HEK293T (cell line): ENCODE measurements at regions not wholly inside any gene's neighbourhood (a gene's known extent, or its start where the extent isn't known, plus 50 kb on each side); places are given as distances from the start of the nearest gene placed in this dataset.
A peak's percentile ranks its signal among the peaks of the same experiment; 100 is the strongest.

Source experiments
- CTCF ChIA-PET: fragments of 350-600 bp; formaldehyde crosslinking; extraction: SDS; loops from one replicate; lab custom pipeline; 2021; ENCODE audit warnings: antibody characterized with exemption, inconsistent platforms; lab: Yijun Ruan, JAX
- POLR2A ChIA-PET: fragments of 350-600 bp; formaldehyde crosslinking; extraction: SDS; loops from one replicate; lab custom pipeline; 2020; ENCODE audit warnings: antibody characterized with exemption, inconsistent platforms; lab: Yijun Ruan, JAX
- DNase-seq: peaks from one replicate; pipeline ENCODE4 v3.0.0; 2012; ENCODE audit warnings: mixed read lengths; ENCODE audit errors: extremely low spot score
- ARNT ChIP-seq: fragments of 450-650 bp; IDR thresholded peaks from 2 replicates; pipeline ENCODE4 v1.6.1; 2017; ENCODE audit warnings: mild to moderate bottlenecking
- BHLHE40 ChIP-seq: fragments of 450-650 bp; IDR thresholded peaks from 2 replicates; pipeline ENCODE4 v1.6.1; 2016; ENCODE audit warnings: mild to moderate bottlenecking, moderate library complexity, borderline replicate concordance
- CTBP1 ChIP-seq: fragments of 450-650 bp; IDR thresholded peaks from 2 replicates; pipeline ENCODE4 v1.6.1; 2016; ENCODE audit warnings: borderline replicate concordance
- ELF4 ChIP-seq: fragments of 450-650 bp; IDR thresholded peaks from 2 replicates; pipeline ENCODE4 v1.6.1; 2017; ENCODE audit warnings: antibody characterized with exemption
- FOXA1 ChIP-seq: fragments of 450-650 bp; IDR thresholded peaks from 2 replicates; pipeline ENCODE4 v1.6.1; 2016; ENCODE audit warnings: mild to moderate bottlenecking
- FOXK2 ChIP-seq: fragments of 450-650 bp; IDR thresholded peaks from 2 replicates; pipeline ENCODE4 v1.6.1; 2016; ENCODE audit warnings: mild to moderate bottlenecking
- FOXM1 ChIP-seq: fragments of 450-650 bp; IDR thresholded peaks from 2 replicates; pipeline ENCODE4 v1.6.1; 2017; ENCODE audit warnings: mild to moderate bottlenecking, borderline replicate concordance
- HDGF ChIP-seq: fragments of 450-650 bp; IDR thresholded peaks from 2 replicates; pipeline ENCODE4 v1.6.1; 2017; ENCODE audit warnings: antibody characterized with exemption, borderline replicate concordance
- L3MBTL2 ChIP-seq: fragments of 450-650 bp; conservative IDR thresholded peaks from 2 replicates; pipeline ENCODE4 v1.6.1; 2016; ENCODE audit warnings: mild to moderate bottlenecking
- LEF1 ChIP-seq: fragments of 450-650 bp; IDR thresholded peaks from 2 replicates; pipeline ENCODE4 v1.6.1; 2017; ENCODE audit warnings: mild to moderate bottlenecking, borderline replicate concordance
- NFRKB ChIP-seq: fragments of 450-650 bp; IDR thresholded peaks from 2 replicates; pipeline ENCODE4 v1.6.1; 2016; ENCODE audit warnings: mild to moderate bottlenecking, moderate library complexity
- SP1 ChIP-seq: fragments of 450-650 bp; IDR thresholded peaks from 2 replicates; pipeline ENCODE4 v1.6.1; 2017
- SUZ12 ChIP-seq: fragments of 450-650 bp; IDR thresholded peaks from 2 replicates; pipeline ENCODE4 v1.6.1; 2016; ENCODE audit warnings: mild to moderate bottlenecking
- TARDBP ChIP-seq: fragments of 450-650 bp; IDR thresholded peaks from 2 replicates; pipeline ENCODE4 v1.6.1; 2016
- ZNF384 ChIP-seq: fragments of 450-650 bp; IDR thresholded peaks from 2 replicates; pipeline ENCODE4 v1.6.1; 2016
- TF ChIP-seq, protein P1 (sequence below): fragments of 450-650 bp; IDR thresholded peaks from 2 replicates; pipeline ENCODE4 v1.6.1; 2016

DNA sequence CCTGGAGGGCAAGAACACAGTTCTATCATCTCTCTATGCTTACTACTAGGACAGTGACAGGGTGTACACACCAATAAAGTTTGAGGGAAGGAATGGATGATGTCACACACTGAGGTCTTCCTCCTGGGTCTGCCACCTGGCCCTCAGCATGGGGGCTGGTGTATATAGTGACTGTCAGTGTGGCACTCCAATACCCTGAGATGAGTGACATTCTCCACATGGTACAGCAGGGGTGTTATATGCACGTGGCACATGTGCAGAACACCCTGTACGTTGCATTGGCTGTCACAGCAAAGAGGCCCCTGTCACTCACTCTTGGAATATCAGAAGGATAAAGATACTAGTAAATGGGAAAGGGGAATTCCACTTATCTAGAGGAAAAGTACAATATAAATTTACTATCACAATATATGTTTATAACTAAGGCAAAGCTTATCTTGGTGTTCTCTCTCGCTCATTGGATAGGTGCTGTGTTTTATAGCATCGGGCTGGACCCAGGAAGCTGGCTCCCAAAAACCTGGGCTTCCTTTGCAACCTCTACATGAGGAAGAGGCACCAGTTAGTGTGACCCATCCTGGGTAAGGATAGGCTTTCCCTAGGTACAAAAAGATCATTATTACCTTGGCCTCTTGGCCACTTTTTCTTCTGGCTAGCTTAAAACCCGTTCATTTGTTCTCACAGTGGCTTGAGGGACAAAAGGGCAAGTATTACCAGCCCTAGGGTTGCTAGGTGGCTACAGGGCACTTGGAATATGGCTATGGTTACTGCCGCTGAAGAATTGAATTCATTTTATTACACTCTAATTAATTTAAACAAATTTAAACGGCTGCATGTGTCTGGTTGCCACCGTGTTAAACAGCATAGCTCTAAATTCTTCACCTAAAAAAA, 54.8 kb upstream of the HES1 start:
- ChIA-PET POLR2A (interaction anchor here (1.1 to 2.2 kb wide), 2 partner anchors 54 to 56 kb away, joined by 3 to 5 read pairs; no protein-coding TSS in a partner anchor), CTCF (no interaction called here)
- no peak for TF ChIP-seq TARDBP
- no peak for TF ChIP-seq SP1
- TF ChIP-seq, protein P1, sequence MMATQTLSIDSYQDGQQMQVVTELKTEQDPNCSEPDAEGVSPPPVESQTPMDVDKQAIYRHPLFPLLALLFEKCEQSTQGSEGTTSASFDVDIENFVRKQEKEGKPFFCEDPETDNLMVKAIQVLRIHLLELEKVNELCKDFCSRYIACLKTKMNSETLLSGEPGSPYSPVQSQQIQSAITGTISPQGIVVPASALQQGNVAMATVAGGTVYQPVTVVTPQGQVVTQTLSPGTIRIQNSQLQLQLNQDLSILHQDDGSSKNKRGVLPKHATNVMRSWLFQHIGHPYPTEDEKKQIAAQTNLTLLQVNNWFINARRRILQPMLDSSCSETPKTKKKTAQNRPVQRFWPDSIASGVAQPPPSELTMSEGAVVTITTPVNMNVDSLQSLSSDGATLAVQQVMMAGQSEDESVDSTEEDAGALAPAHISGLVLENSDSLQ, result peak; percentile 23; the same call in 1 of the 2 replicates
- DNase-seq, result no peak

- DNase-seq, result no peak
- no peak for TF ChIP-seq SUZ12
- TF ChIP-seq ELF4, result no peak
- TF ChIP-seq FOXA1, result no peak
- no peak for TF ChIP-seq FOXK2
- TF ChIP-seq L3MBTL2, result no peak
- POLR2A ChIA-PET, result interaction anchor here (1.1 to 2.2 kb wide), 3 partner anchors 53 to 57 kb away, joined by 3 to 6 read pairs (median 5); no protein-coding TSS in a partner anchor
- CTCF ChIA-PET, result no interaction called here
Observed at GRCh38 chr3:194081826-194082225, 54.1 kb upstream of the HES1 start.

GRCh38 chr3:194082743-194083636, 53.0 kb upstream of the HES1 start:
- ChIA-PET POLR2A (interaction anchor here (1.1 to 2.2 kb wide), 3 partner anchors 52 to 56 kb away, joined by 3 to 6 read pairs (median 5); no protein-coding TSS in a partner anchor), CTCF (interaction anchor here (0.8 kb wide), 1 partner anchor 113 kb away, joined by 4 read pairs; no protein-coding TSS in a partner anchor)
- DNase-seq, result no peak
- TF ChIP-seq BHLHE40 (no peak), ARNT (no peak), FOXM1 (no peak), CTBP1 (no peak), ELF4 (no peak), SUZ12 (no peak), FOXK2 (no peak), NFRKB (no peak), LEF1 (no peak), HDGF (no peak), ZNF384 (no peak), TARDBP (no peak), SP1 (no peak)
- TF ChIP-seq, protein P1, result no peak

DNA sequence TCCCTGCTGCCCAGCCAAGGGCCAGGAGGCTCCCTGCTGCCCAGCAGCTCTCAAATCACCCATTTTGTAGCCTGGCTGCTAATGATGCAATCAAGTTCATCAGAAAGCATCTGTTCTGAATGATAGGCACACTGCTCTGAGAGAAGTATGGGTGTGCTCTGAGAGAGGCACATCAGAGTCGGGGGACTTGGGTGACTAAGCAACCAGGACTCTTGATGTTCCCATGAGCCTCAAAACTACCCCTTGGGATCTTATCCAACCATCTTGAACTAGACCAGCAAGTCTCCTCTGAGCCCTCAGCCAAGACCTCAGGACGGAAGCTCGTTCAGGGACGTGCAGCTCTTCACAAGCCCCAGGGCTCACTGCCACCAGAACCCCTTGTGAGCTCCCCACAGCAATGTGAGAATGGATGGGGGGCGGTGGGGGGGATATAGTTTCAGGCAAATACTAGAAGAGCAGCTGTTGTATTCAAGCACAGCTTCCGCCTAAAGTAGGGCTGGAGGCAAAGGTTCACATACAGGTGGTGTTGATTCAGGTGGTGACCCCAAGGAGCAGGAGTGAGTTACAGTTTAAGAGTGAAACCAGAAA, 52.2 kb upstream of the HES1 start:
- DNase-seq, result no peak
- TF ChIP-seq HDGF, result no peak
- TF ChIP-seq ARNT, result no peak
- no peak for TF ChIP-seq L3MBTL2
- no peak for TF ChIP-seq BHLHE40
- no peak for TF ChIP-seq SP1
- TF ChIP-seq, protein P1, result no peak
- no peak for TF ChIP-seq FOXM1
- no peak for TF ChIP-seq TARDBP
- TF ChIP-seq ZNF384, result no peak
- TF ChIP-seq NFRKB, result no peak
- TF ChIP-seq FOXK2, result no peak
- no peak for TF ChIP-seq FOXA1
- TF ChIP-seq LEF1, result no peak
- no peak for TF ChIP-seq CTBP1
- TF ChIP-seq ELF4, result no peak
- TF ChIP-seq SUZ12, result no peak
- CTCF ChIA-PET, result interaction anchor here (0.6 kb wide), 1 partner anchor 114 kb away, joined by 3 read pairs; no protein-coding TSS in a partner anchor
- POLR2A ChIA-PET, result interaction anchor here (1.1 to 2.0 kb wide), 2 partner anchors 51 to 55 kb away, joined by 3 to 6 read pairs; no protein-coding TSS in a partner anchor

GRCh38 chr3:194084284-194084683, 51.7 kb upstream of the HES1 start:
- TF ChIP-seq, protein P1, result no peak
- TF ChIP-seq TARDBP (no peak), FOXA1 (no peak), SP1 (no peak), L3MBTL2 (no peak), BHLHE40 (no peak), SUZ12 (no peak)
- ChIA-PET POLR2A (no interaction called here), CTCF (interaction anchor here (0.6 kb wide), 1 partner anchor 115 kb away, joined by 3 read pairs; no protein-coding TSS in a partner anchor)
- DNase-seq, result no peak
